ENCODE measurements at regions not wholly inside any gene's neighbourhood (a gene's known extent, or its start where the extent isn't known, plus 50 kb on each side); places are given as distances from the start of the nearest gene placed in this dataset.

- DNase-seq (ENCODE audit: low read depth): no peak
Measured at GRCh38 chr1:59026472-59026948, 242.7 kb upstream of the JUN start.

DNA sequence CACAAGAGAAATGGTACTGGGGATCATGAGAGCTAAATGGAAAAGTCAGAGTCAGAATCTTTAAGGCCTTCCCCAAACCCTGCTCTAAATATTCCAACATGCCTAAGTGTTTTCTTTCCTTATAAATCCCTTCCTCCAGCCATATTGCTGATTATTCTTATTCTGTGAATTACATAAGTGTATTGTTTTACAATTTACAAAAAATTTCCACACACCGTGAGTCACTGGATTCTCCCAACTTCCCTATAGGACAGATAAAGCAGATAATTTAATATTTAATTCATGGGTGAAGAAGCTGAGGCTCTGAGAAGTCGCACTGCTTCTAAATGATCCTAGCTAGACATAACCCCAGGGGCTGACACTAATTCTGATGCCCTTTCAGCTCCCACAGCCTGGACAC, 243.3 kb upstream of the JUN start:
- no peak for DNase-seq (ENCODE audit: low read depth)

DNA sequence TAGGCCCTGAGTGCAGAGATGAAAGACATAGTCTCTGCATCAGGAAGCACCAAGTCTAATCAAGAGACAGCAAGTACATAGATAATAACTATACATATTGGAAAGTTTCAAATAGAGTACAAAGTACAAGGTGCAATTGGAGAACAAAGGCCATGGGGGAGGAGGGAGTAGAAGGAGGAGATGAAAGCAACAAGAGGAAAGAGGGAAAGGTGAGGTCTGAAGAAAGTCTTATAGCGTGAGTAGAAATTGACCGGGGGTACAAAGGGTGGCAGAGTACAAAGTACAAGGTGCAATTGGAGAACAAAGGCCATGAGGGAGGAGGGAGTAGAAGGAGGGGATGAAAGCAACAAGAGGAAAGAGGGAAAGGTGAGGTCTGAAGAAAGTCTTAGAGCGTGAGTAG, 244.2 kb upstream of the JUN start:
- DNase-seq (ENCODE audit: low read depth): no peak

DNA sequence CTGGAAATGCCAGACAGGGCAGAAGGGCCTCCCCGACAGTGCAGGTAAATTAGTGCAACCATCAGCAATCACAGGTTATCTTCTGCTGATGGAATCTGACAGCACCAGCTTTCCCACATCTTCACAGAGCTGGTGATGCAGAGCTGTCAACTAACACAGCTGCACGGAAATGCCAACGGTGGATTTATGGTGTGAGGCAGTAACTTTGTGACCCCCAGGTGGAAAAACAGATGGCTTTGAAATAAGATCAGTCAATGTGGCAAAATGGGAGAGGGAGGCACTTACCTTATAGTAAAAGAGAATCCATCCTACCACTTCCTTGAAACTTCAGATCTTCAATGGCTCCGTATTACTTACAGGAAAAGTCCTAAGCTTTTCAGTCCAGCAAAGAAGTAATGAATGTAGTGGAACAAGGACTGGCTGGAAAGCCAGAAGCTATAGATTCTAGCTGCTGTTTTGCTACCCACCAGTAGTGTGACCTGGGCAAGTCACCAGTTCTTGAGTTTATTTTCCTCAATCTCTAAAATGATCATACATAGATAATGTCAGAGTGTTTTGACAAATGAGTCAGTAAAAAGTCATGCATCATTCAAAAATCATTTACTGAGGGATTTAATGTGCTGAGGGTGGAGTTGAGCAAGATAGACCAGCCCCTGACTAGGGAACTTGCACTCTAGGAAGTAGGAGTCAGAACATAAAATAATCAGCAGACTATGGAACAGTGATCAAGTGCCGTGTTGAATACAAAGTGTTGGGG, 245.7 kb upstream of the JUN start:
- DNase-seq (ENCODE audit: low read depth): no peak

DNA sequence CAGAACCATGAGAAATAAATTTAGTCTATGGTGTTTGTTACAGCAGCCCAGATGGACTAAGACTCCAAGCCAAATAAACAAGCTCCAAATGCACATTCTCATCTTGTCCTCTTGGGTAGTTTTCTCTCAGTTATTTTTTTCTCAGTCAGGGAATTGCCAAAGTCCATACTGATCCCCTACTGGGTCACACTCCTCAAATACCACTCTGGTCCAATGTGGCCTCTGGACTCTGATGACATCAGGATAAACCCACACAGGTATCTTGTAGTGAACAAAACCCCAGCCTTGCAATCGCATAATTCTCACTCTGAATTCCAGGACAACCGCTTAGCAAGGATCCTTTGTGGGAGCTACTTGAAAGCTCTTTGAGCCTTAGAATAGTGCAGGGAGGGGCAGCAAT, 248.4 kb upstream of the JUN start:
- DNase-seq (ENCODE audit: low read depth): no peak

GRCh38 chr1:59033761-59034160, 249.9 kb upstream of the JUN start:
- no peak for DNase-seq (ENCODE audit: low read depth)

DNA sequence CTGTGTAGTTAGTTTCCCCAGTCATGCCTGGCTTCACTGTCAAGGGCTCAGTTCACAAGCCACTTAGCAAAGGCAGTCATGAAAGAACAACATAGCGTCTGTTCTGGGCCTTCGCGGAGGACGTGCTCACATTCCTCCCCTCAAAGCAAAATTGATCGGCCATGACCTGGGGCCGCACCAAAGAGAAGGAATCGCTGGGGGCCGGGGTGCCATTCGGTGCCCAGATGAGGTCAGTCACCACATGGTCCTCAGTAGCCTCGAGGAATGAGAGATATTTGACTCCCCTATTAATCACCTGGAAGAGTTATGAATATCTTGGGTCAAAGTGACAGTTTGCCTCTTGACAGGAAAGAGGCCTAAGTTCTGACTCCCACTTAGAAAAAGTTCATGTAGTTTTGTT, 251.1 kb upstream of the JUN start:
- no peak for DNase-seq (ENCODE audit: low read depth)

DNA sequence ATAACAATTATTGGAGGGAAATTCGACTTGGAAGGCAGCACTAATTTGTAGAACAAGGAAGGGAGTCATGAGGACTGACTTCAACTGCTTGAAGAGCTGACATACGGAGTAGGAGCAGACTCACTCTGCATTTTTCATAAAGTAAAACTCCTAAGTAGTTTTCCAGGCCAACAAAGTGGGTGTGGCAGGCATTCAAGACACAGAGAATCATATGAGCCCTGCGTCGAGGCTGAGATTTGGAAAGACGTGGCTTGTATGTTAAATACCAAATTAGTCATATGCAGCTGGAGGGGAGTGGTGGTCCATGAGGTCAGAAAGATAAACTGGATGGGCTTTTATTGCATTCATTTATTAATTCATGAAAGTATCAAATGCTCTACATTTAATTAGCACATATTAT, 255.7 kb upstream of the JUN start:
- DNase-seq (ENCODE audit: low read depth): no peak

DNA sequence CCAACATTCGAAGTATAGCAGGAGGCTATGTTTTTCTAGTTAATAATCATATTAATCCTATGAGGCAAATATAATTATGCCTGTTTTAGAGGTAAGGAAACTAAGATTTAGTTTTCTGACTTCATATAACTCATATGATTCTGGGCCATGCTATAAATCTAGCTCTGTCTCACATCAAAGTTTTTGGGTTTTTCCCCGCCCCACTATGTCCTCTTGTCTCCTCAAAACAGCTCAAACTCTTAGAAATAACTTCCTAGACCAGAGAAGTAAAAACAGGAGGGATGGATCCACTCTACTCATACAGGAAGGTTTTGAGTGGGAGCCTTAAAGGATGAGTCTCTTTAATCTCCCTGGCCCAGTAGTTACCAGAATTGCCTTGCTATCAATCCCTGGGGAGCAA, 256.4 kb upstream of the FGGY start:
- DNase-seq (ENCODE audit: low read depth): no peak

DNA sequence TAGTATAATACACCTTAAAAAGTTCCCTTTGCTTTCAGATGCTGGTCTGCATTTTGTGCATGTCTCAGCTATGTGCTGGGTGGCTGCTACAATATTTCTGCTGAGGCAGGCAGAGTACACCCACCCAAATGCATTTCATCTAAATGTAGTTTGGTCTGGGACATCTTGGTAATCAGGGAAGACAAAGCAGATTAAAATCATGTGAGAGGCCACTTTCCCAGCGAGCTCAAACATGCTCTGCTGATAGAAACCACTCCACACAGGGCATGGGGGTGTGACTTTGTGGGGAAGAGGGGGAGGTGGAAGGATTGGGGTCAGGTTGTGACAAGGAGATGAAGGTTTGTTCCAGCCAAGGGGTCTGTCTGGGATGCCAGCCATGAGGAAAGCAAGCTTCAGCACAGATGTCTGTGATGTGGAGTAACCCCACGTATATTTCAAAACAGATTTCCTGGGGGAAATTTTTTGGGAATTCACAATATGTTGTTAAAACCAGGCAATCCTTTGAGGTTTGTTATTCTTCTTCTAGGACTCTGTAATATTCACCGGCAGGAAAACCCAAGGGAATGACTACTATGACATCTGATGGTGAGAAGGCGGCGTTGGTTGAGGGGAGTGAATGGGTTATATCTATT, 255.1 kb upstream of the FGGY start:
- no peak for DNase-seq (ENCODE audit: low read depth)

DNA sequence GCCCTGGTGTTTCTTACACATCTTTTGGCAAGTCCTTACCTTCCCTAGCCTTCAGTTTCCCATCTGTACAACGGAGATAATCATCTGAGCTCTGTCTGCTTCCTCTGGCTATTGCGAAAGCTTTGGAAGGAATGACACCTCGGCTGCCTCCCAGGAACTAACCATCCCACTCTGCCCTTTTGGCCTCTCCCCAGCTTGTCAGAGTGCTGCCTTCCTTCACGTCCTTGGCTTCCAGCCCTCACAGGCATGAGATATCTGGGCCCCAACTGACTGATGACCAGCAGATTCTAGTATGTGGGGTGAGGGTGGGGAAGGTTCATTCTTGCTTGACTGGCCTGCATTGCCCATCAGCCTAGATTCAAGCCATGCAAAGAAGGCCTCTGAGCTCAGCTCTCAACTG, 253.1 kb upstream of the FGGY start:
- no peak for DNase-seq (ENCODE audit: low read depth)

GRCh38 chr1:59044535-59045121, 252.3 kb upstream of the FGGY start:
- no peak for DNase-seq (ENCODE audit: low read depth)

DNA sequence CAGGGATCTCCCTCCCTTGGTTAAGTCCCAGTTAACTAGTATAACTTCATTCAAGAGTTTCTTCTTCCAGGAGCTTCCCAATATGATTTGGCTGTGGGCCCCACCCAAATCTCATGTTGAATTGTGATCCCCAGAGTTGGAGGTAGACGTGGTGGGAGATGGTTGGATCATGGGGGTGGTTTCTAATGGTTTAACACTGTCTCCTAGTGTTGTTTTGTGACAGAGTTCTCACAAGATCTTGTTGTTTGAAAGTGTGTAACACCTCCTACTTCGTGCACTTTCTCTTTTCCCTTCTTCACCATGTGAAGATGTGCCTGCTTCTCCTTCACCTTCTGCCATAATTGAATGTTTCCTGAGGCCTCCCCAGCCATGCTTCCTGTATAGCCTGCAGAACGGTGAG, 251.8 kb upstream of the FGGY start:
- DNase-seq (ENCODE audit: low read depth): no peak

DNA sequence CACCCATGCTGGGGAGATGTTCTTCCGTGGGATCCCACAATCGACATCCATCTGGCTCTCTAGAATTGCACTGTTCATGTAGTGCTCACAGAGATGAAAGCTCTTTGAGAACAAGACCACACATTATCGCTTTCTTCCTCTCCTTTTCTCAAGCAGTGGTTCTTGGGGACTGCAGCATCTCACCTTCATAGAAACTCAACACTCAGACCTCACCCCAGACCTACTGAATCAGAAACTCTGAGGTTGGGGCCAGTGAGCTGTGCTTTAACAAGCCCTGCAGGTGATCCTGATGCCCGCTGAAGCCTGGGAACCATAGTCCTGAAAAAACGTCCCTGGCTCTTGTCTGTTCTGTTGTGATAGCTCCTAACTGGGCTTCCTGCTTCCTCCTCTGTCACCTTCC, 251.3 kb upstream of the FGGY start:
- DNase-seq (ENCODE audit: low read depth): no peak

DNA sequence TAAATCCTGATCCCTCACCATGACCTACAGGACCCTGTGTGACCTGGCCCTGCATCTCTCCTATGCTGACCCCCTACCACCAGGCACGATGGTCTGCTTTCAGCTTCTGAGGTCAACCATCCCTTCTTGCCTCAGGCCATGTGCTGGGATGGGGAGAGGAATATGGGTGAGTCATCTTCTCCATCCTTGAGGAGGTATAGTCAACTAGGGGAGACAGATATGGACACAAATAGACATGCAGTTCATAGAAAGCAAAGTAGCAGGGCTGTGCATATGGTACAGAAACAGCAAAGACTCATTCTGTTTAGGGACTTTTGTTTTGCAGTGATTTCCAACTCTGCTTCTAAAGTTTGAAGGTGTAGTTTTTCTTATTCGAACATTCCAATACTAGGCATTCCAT, 250.8 kb upstream of the FGGY start:
- no peak for DNase-seq (ENCODE audit: low read depth)

DNA sequence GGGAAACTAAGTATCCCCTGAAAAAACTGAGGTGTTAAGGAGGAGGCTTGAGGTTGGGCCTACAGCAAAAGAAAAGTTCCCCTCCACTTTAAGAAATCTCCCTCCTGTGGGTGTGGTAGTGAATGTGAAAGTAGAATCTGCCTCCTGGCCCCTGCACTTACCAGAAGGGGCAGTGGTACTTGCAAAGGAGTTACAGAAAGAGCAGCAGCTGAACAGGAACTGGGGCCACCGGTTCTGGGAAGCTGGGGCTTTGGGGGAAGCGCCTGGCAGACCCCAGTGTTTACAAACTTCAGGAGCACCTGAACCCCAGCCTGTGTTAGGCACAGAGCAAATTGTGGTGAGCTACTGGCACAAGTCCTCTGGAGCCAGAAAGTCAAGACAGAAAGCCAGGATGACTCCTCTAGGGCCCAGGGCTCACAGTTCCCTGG, 250.2 kb upstream of the FGGY start:
- DNase-seq (ENCODE audit: low read depth): peak; percentile 23

- DNase-seq (ENCODE audit: low read depth): no peak
Measured at GRCh38 chr1:59051007-59051406, 245.9 kb upstream of the FGGY start.

DNA sequence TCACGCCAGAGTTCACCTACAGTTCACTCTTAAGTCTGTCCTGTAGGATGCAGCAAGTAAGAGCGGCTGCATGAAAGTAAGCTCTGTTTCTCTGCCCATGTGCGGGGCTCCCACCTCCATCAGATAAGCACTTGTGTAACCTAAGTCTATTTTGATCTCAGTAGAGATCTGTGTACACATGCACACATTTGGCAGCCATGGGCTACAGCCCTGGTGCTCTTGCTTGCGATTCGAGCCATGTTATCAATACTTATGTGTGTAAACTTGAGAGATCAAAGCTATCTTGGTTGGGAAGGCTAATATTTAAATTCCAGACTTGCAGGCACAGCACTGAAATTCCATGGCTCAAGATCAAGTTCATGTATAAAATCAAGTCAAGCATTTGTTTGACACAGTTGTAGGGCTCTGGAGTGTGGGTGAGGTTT, 244.7 kb upstream of the FGGY start:
- DNase-seq (ENCODE audit: low read depth): no peak

- no peak for DNase-seq (ENCODE audit: low read depth)
Measured at GRCh38 chr1:59054172-59054571, 242.7 kb upstream of the FGGY start.

- no peak for DNase-seq (ENCODE audit: low read depth)
Measured at GRCh38 chr1:59055908-59056719, 240.8 kb upstream of the FGGY start.

- DNase-seq (ENCODE audit: low read depth): no peak
Measured at GRCh38 chr1:59057211-59057694, 239.6 kb upstream of the FGGY start.

DNA sequence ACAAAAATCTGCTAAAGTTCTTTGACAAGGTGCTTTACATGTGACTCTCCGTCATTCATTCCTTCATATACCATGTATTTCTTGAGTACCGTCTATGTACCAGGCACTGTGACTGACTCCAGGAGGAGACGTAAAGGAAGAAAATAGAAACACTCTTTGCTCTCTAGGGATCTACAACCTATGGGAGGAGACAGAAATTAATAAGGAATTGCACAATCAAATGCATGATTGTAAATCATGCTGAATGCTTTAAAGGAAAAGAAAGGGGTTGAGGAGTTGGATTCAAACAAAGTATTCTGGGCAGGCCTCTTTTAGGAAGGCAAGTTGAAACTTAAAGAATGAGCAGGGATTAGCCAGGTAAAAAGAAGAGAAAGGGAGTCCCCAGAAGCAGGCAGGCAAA, 239.1 kb upstream of the FGGY start:
- no peak for DNase-seq (ENCODE audit: low read depth)

All from activated T-cell treated with anti-CD3 and anti-CD28 coated beads for 48 hours (primary cell).